Neural cell (in vitro differentiated cells): ENCODE measurements at regions not wholly inside any gene's neighbourhood (a gene's known extent, or its start where the extent isn't known, plus 50 kb on each side); places are given as distances from the start of the nearest gene placed in this dataset.

Experiments used
- EP300 ChIP-seq: fragments of 450-650 bp; conservative IDR thresholded peaks from 2 replicates; pipeline ENCODE4 v1.6.1; 2014; ENCODE audit warnings: antibody characterized with exemption, mild to moderate bottlenecking, moderate library complexity; ENCODE audit not compliant: poor library complexity, severe bottlenecking
- EZH2 ChIP-seq: fragments of 200-600, 300-800 bp; shearing (Covaris generic), sonication (generic); IDR thresholded peaks from 2 replicates; pipeline ENCODE4 v1.6.1; 2014; ENCODE audit warnings: antibody characterized with exemption, low read length, borderline replicate concordance, mild to moderate bottlenecking; ENCODE audit not compliant: insufficient read depth, poor library complexity, severe bottlenecking
- POLR2AphosphoS5 ChIP-seq: IDR thresholded peaks from 2 replicates; pipeline ENCODE4 v1.6.1; 2012
- SMC3 ChIP-seq: fragments of 450-650 bp; conservative IDR thresholded peaks from 2 replicates; pipeline ENCODE4 v1.6.1; 2014; ENCODE audit warnings: antibody characterized with exemption, mild to moderate bottlenecking, moderate library complexity; ENCODE audit not compliant: poor library complexity
- TAF1 ChIP-seq: IDR thresholded peaks from 2 replicates; pipeline ENCODE4 v1.6.1; 2012; ENCODE audit warnings: low read depth
- TF ChIP-seq, protein P1 (sequence below): fragments of 450-650 bp; IDR thresholded peaks from 2 replicates; pipeline ENCODE4 v1.5.1; 2014; ENCODE audit warnings: antibody characterized with exemption, mild to moderate bottlenecking, moderate library complexity; ENCODE audit not compliant: poor library complexity, severe bottlenecking

DNA sequence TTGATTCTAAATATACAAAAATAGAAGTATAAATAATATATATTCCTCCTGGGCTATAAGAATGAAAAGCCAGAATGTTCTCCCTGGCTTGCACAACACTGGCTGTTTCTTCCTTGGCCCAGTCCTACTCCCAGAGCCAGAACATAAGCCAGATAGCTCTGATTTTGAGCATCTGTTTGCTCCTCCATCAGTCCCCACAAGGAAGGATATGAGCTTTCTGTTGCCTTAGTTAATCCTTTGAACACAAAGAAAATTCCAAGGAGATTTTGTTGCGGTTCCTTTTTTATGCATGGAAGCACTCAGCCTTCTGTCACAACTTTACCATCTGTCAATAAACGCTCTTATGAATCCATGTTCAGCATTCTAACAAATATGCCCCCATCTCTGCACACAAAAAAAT, 361.8 kb downstream of the IPMK start:
- TF ChIP-seq, protein P1, sequence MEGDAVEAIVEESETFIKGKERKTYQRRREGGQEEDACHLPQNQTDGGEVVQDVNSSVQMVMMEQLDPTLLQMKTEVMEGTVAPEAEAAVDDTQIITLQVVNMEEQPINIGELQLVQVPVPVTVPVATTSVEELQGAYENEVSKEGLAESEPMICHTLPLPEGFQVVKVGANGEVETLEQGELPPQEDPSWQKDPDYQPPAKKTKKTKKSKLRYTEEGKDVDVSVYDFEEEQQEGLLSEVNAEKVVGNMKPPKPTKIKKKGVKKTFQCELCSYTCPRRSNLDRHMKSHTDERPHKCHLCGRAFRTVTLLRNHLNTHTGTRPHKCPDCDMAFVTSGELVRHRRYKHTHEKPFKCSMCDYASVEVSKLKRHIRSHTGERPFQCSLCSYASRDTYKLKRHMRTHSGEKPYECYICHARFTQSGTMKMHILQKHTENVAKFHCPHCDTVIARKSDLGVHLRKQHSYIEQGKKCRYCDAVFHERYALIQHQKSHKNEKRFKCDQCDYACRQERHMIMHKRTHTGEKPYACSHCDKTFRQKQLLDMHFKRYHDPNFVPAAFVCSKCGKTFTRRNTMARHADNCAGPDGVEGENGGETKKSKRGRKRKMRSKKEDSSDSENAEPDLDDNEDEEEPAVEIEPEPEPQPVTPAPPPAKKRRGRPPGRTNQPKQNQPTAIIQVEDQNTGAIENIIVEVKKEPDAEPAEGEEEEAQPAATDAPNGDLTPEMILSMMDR: no peak
- TF ChIP-seq EP300 (no peak), POLR2AphosphoS5 (no peak), SMC3 (no peak), TAF1 (no peak), EZH2 (no peak)
